K562 (cell line): ENCODE measurements at regions not wholly inside any gene's neighbourhood (a gene's known extent, or its start where the extent isn't known, plus 50 kb on each side); places are given as distances from the start of the nearest gene placed in this dataset.

ENCODE experiments used
- ATAC-seq: fragments of 200-7000 bp; cut with Tn5 transposase; 3 replicates; pipeline ENCODE4 v1.9.1; 2020; ENCODE audit warnings: moderate library complexity
- BruUV-seq: library from RNA; stranded (reverse); fragments of 400-500 nt; replicated peaks from 2 replicates; lab custom pipeline; 2021; lab: Mats Ljungman, UMichigan
- CTCF ChIA-PET: fragments of 300-600 bp; formaldehyde crosslinking; extraction: SDS; loops from one replicate; lab custom pipeline; 2021; ENCODE audit warnings: low intra/inter-chr PET ratio; lab: Yijun Ruan, JAX
- POLR2A ChIA-PET: fragments of 300-600, 350-650 bp; sonication (Branson Sonifier 250); formaldehyde crosslinking; extraction: SDS; loops from one replicate; lab custom pipeline; 2021; ENCODE audit warnings: antibody characterized with exemption, inconsistent platforms; lab: Yijun Ruan, JAX
- DNase-seq, 4 experiments: peaks; one replicate each; pipeline versions ENCODE4 v3.0.0 to v3.0.0-alpha.2; 2011 to 2018; ENCODE audit warnings: low spot score in 3 of 4, mixed read lengths in 3 of 4; ENCODE audit errors: extremely low read depth in 1 of 4
- FAIRE-seq: peaks from 2 replicates; lab custom pipeline; 2011; peaks lifted over from hg19 to GRCh38; lab: Jason Lieb, UNC
- H2AFZ ChIP-seq: 2 replicates; pipeline ENCODE4 v1.6.0; 2011; ENCODE audit warnings: low read depth, low read length, control low read depth, inconsistent platforms
- H3K27ac ChIP-seq: fragments of 200-600 bp; 3 replicates; pipeline ENCODE4 v1.8.0; 2011; ENCODE audit warnings: low read depth, mild to moderate bottlenecking, control low read depth, inconsistent platforms, low read length, moderate library complexity, mixed read lengths; ENCODE audit errors: extremely low read depth
- H3K27me3 ChIP-seq, 2 experiments: fragments of 300-600 bp in 1 of 2; 2 replicates in 1 of 2; 3 replicates in 1 of 2; pipeline versions ENCODE4 v1.6.0 to v1.8.0; 2011; ENCODE audit warnings: inconsistent platforms in 2 of 2, low read length in 2 of 2, mild to moderate bottlenecking in 1 of 2, mixed read lengths in 1 of 2, moderate library complexity in 1 of 2; ENCODE audit not compliant: control insufficient read depth in 2 of 2, insufficient read depth in 2 of 2
- H3K36me3 ChIP-seq: fragments of 300-600 bp; 3 replicates; pipeline ENCODE4 v1.8.0; 2011; ENCODE audit warnings: mild to moderate bottlenecking, low read length, inconsistent platforms; ENCODE audit not compliant: control insufficient read depth, insufficient read depth
- H3K4me1 ChIP-seq, 2 experiments: fragments of 200-600 bp in 1 of 2; replicated peaks in 1 of 2; 2 replicates in 1 of 2; 3 replicates in 1 of 2; pipeline versions ENCODE4 v1.5.1 to v1.8.0; 2011; ENCODE audit warnings: inconsistent platforms in 2 of 2, low read length in 2 of 2, mild to moderate bottlenecking in 1 of 2, mixed read lengths in 1 of 2, moderate library complexity in 1 of 2; ENCODE audit not compliant: control insufficient read depth in 2 of 2, insufficient read depth in 2 of 2
- H3K4me2 ChIP-seq: 2 replicates; pipeline ENCODE4 v1.6.1; 2011; ENCODE audit warnings: low read length, control low read depth, inconsistent platforms, mixed read lengths; ENCODE audit not compliant: insufficient read depth
- H3K4me3 ChIP-seq: fragments of 200-600 bp; sonication (generic), shearing (Covaris generic); 2 replicates; pipeline ENCODE4 v1.5.1; 2016; ENCODE audit warnings: control low read depth, inconsistent platforms
- H3K79me2 ChIP-seq: fragments of 200-600 bp; 3 replicates; pipeline ENCODE4 v1.8.0; 2011; ENCODE audit warnings: low read length, inconsistent platforms; ENCODE audit not compliant: control insufficient read depth, insufficient read depth
- H3K9ac ChIP-seq, 2 experiments: 2 replicates each; pipeline versions ENCODE4 v1.6.0 to v1.6.1; 2011; ENCODE audit warnings: low read depth in 2 of 2, low read length in 2 of 2, control low read depth in 1 of 2, inconsistent platforms in 1 of 2, mild to moderate bottlenecking in 1 of 2, mixed read lengths in 1 of 2; ENCODE audit not compliant: insufficient read depth in 1 of 2
- H3K9me1 ChIP-seq: one replicate; pipeline ENCODE4 v1.6.0; 2011; ENCODE audit warnings: inconsistent platforms, mild to moderate bottlenecking, low read length, moderate library complexity; ENCODE audit not compliant: control insufficient read depth, insufficient read depth
- H3K9me3 ChIP-seq: replicated peaks from 2 replicates; pipeline ENCODE4 v1.5.1; 2011; ENCODE audit warnings: low read depth, low read length, inconsistent platforms; ENCODE audit not compliant: control insufficient read depth, insufficient read depth
- H4K20me1 ChIP-seq: replicated peaks from 2 replicates; pipeline ENCODE4 v1.6.1; 2011; ENCODE audit warnings: low read length, inconsistent platforms, mixed read lengths; ENCODE audit not compliant: control insufficient read depth, insufficient read depth
- ELK3 ChIP-seq: fragments of 450-650 bp; formaldehyde crosslinking; IDR thresholded peaks from 2 replicates; pipeline ENCODE4 v1.4.0; 2020; ENCODE audit warnings: mild to moderate bottlenecking
- ESRRB ChIP-seq: fragments of 250-450 bp; sonication (Bioruptor Pico); IDR thresholded peaks from 2 replicates; pipeline ENCODE4 v1.5.0; 2020; ENCODE audit warnings: mild to moderate bottlenecking, moderate library complexity, borderline replicate concordance
- KLF10 ChIP-seq: fragments of 250-450 bp; sonication (Bioruptor Pico); IDR thresholded peaks from 2 replicates; pipeline ENCODE4 v1.6.1; 2021; ENCODE audit warnings: matching md5 sums
- MLLT1 ChIP-seq, 2 experiments: fragments of 450-650 bp; IDR thresholded peaks; 2 replicates each; pipeline ENCODE4 v1.6.1; 2016
- PML ChIP-seq: IDR thresholded peaks from 2 replicates; pipeline ENCODE4 v1.6.1; 2012; ENCODE audit warnings: low read length, inconsistent platforms
- TAF1 ChIP-seq: IDR thresholded peaks from 2 replicates; pipeline ENCODE4 v1.6.1; 2011; ENCODE audit warnings: mild to moderate bottlenecking, low read length, moderate library complexity; ENCODE audit not compliant: insufficient read depth, control insufficient read depth, severe bottlenecking; ENCODE audit errors: extremely low read depth
- ZC3H8 ChIP-seq: fragments of 450-650 bp; IDR thresholded peaks from 2 replicates; pipeline ENCODE4 v1.6.1; 2017
- WGBS: fragments of 100-300 bp; shearing (Covaris generic); methylation state at CpG from one replicate; pipeline ENCODE4 v1.1.6; 2016; ENCODE audit warnings: low coverage, mixed read lengths; ENCODE audit not compliant: insufficient coverage; ENCODE audit errors: missing lambda C conversion rate; 5-methylcytosine and 5-hydroxymethylcytosine counted together
- in situ Hi-C: fragments of 300-500 bp; cut with MboI; formaldehyde crosslinking; loops from 4 replicates; pipeline ENCODE4 v1.15.0; 2018; ENCODE audit warnings: inconsistent platforms, mixed read lengths
- intact Hi-C: fragments of 100-400 bp; cut with micrococcal nuclease; formaldehyde crosslinking; loops from 2 replicates; pipeline ENCODE4 v1.14.2; 2022
- TF ChIP-seq, protein P1 (sequence below), 2 experiments: fragments of 450-650 bp in 1 of 2; sonication (generic) in 1 of 2; formaldehyde crosslinking in 1 of 2; IDR thresholded peaks; 2 replicates each; pipeline versions ENCODE4 v1.7.1 to v1.9.0; 2016 to 2022; ENCODE audit warnings: inconsistent platforms in 1 of 2, mild to moderate bottlenecking in 1 of 2, missing genetic modification reagents in 1 of 2

DNA sequence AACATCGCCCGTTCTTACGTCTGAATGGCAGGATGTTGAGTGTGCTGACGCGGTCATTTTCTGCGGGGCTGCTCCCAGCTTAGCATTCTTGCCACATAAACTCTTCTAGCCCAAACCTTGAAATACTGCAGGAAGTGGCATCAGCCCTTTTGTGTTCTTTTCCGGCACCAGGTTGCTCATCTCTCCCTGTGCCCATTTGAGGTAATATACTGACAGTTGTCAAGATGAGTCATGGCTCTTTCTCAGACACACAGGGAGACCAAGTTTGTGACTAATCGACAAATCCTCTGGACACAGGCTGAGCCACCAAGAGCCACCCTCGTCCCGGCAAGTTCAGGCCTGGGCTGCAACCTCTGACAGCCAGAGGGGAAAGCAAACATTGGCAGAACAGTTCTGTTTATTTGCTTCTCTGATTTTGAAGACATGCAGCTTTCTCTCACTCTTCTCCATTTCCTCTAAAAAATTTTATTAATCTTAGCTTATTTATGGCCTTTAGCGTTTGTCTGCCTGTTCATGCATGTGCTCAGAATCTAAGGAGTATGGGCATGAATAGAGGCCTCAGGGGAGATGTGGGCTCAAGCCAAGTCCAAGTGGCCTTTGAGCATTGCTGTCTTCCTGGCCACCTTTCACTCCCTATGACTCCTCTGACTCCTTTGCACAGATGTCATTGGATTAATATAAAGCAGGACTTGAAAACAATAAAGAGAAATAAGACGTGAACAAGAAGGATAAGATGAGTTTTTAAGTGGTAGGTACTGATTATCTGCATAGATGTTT lies 328.2 kb upstream of the JAG1 start (continued):
- no peak for TF ChIP-seq ESRRB (CRISPR knock-in tag)

- H3K9me1 ChIP-seq, result no peaks in the 10 kb centered on the region
- WGBS, result 0% methylated on average over 2 of the region's 2 CpGs
- no peak overlapping the region for H2AFZ ChIP-seq
- H3K4me1 ChIP-seq, result no peaks in the 10 kb centered on the region
- H3K9me3 ChIP-seq, result no peaks in the 10 kb centered on the region
- BruUV-seq, result no TSS peak
- H3K79me2 ChIP-seq, result no peaks in the 10 kb centered on the region
- DNase-seq, result no peak
- intact Hi-C loops (no loop called here), in situ Hi-C loops (no loop called here)
- H3K4me3 ChIP-seq, result no peak overlapping the region
- no peak overlapping the region for H3K27ac ChIP-seq
- H3K4me2 ChIP-seq, result no peak overlapping the region
- H3K36me3 ChIP-seq, result no peaks in the 10 kb centered on the region
- ATAC-seq, result no peak
- POLR2A ChIA-PET, result no interaction called here
- FAIRE-seq, result no peak
- CTCF ChIA-PET, result no interaction called here
- H3K9ac ChIP-seq, result no peak overlapping the region
- H4K20me1 ChIP-seq, result no peaks in the 10 kb centered on the region
- H3K27me3 ChIP-seq, result no peaks in the 10 kb centered on the region
- TF ChIP-seq ZC3H8 (no peak), MLLT1 (IDR thresholded peaks at IDR 0.05) (no peak), ELK3 (no peak), TAF1 (no peak), PML (no peak), KLF10 (CRISPR knock-in tag) (no peak)
- TF ChIP-seq, protein P1, sequence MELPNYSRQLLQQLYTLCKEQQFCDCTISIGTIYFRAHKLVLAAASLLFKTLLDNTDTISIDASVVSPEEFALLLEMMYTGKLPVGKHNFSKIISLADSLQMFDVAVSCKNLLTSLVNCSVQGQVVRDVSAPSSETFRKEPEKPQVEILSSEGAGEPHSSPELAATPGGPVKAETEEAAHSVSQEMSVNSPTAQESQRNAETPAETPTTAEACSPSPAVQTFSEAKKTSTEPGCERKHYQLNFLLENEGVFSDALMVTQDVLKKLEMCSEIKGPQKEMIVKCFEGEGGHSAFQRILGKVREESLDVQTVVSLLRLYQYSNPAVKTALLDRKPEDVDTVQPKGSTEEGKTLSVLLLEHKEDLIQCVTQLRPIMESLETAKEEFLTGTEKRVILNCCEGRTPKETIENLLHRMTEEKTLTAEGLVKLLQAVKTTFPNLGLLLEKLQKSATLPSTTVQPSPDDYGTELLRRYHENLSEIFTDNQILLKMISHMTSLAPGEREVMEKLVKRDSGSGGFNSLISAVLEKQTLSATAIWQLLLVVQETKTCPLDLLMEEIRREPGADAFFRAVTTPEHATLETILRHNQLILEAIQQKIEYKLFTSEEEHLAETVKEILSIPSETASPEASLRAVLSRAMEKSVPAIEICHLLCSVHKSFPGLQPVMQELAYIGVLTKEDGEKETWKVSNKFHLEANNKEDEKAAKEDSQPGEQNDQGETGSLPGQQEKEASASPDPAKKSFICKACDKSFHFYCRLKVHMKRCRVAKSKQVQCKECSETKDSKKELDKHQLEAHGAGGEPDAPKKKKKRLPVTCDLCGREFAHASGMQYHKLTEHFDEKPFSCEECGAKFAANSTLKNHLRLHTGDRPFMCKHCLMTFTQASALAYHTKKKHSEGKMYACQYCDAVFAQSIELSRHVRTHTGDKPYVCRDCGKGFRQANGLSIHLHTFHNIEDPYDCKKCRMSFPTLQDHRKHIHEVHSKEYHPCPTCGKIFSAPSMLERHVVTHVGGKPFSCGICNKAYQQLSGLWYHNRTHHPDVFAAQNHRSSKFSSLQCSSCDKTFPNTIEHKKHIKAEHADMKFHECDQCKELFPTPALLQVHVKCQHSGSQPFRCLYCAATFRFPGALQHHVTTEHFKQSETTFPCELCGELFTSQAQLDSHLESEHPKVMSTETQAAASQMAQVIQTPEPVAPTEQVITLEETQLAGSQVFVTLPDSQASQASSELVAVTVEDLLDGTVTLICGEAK (IDR thresholded peaks at IDR 0.05), result no peak
- TF ChIP-seq, protein P1 (CRISPR knock-in tag; IDR thresholded peaks at IDR 0.05), result no peak
Measured at GRCh38 chr20:11003341-11003740, 329.5 kb upstream of the JAG1 start.
